ENCODE measurements at regions not wholly inside any gene's neighbourhood (a gene's known extent, or its start where the extent isn't known, plus 50 kb on each side); places are given as distances from the start of the nearest gene placed in this dataset.

- H4K20me1 ChIP-seq (ENCODE audit: insufficient read depth) = no peaks in the 10 kb centered on the region
- H3K9ac ChIP-seq (ENCODE audit: low read length) = no peak overlapping the region
- no peak overlapping the region for H3K27ac ChIP-seq (ENCODE audit: low read length)
- no peaks in the 10 kb centered on the region for H3K79me2 ChIP-seq (replicated peaks; ENCODE audit: insufficient read depth, low read length)
- H3K4me3 ChIP-seq (ENCODE audit: low read length) = no peak overlapping the region
- no peak overlapping the region for H2AFZ ChIP-seq (ENCODE audit: low read depth, low read length)
- H3K36me3 ChIP-seq (ENCODE audit: insufficient read depth, low read length) = no peaks in the 10 kb centered on the region
- no peak overlapping the region for H3K4me2 ChIP-seq (ENCODE audit: low read length)
- no peaks in the 10 kb centered on the region for H3K9me2 ChIP-seq (ENCODE audit: insufficient read depth, low read length)
- no peaks in the 10 kb centered on the region for H3F3A ChIP-seq (ENCODE audit: insufficient read depth, low read length, poor library complexity, severe bottlenecking)
- no peak for TF ChIP-seq TAF1 (IDR thresholded peaks at IDR 0.05; ENCODE audit: low read depth)
- no peak for TF ChIP-seq POLR2AphosphoS5 (IDR thresholded peaks at IDR 0.05)
- no peak for TF ChIP-seq SMC3 (conservative IDR thresholded peaks at IDR 0.05; ENCODE audit: poor library complexity)
- no peak for TF ChIP-seq EZH2 (IDR thresholded peaks at IDR 0.05; ENCODE audit: borderline replicate concordance, insufficient read depth, low read length, poor library complexity, severe bottlenecking)
- TF ChIP-seq, protein P1, sequence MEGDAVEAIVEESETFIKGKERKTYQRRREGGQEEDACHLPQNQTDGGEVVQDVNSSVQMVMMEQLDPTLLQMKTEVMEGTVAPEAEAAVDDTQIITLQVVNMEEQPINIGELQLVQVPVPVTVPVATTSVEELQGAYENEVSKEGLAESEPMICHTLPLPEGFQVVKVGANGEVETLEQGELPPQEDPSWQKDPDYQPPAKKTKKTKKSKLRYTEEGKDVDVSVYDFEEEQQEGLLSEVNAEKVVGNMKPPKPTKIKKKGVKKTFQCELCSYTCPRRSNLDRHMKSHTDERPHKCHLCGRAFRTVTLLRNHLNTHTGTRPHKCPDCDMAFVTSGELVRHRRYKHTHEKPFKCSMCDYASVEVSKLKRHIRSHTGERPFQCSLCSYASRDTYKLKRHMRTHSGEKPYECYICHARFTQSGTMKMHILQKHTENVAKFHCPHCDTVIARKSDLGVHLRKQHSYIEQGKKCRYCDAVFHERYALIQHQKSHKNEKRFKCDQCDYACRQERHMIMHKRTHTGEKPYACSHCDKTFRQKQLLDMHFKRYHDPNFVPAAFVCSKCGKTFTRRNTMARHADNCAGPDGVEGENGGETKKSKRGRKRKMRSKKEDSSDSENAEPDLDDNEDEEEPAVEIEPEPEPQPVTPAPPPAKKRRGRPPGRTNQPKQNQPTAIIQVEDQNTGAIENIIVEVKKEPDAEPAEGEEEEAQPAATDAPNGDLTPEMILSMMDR (IDR thresholded peaks at IDR 0.05; ENCODE audit: poor library complexity, severe bottlenecking) = no peak
- TF ChIP-seq RAD21 (conservative IDR thresholded peaks at IDR 0.05) = no peak
- TF ChIP-seq, protein P2, sequence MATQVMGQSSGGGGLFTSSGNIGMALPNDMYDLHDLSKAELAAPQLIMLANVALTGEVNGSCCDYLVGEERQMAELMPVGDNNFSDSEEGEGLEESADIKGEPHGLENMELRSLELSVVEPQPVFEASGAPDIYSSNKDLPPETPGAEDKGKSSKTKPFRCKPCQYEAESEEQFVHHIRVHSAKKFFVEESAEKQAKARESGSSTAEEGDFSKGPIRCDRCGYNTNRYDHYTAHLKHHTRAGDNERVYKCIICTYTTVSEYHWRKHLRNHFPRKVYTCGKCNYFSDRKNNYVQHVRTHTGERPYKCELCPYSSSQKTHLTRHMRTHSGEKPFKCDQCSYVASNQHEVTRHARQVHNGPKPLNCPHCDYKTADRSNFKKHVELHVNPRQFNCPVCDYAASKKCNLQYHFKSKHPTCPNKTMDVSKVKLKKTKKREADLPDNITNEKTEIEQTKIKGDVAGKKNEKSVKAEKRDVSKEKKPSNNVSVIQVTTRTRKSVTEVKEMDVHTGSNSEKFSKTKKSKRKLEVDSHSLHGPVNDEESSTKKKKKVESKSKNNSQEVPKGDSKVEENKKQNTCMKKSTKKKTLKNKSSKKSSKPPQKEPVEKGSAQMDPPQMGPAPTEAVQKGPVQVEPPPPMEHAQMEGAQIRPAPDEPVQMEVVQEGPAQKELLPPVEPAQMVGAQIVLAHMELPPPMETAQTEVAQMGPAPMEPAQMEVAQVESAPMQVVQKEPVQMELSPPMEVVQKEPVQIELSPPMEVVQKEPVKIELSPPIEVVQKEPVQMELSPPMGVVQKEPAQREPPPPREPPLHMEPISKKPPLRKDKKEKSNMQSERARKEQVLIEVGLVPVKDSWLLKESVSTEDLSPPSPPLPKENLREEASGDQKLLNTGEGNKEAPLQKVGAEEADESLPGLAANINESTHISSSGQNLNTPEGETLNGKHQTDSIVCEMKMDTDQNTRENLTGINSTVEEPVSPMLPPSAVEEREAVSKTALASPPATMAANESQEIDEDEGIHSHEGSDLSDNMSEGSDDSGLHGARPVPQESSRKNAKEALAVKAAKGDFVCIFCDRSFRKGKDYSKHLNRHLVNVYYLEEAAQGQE (IDR thresholded peaks at IDR 0.05; ENCODE audit: borderline replicate concordance) = no peak
- TF ChIP-seq EP300 (conservative IDR thresholded peaks at IDR 0.05; ENCODE audit: poor library complexity, severe bottlenecking) = no peak
- no peak for TF ChIP-seq MXI1 (conservative IDR thresholded peaks at IDR 0.05; ENCODE audit: poor library complexity, severe bottlenecking)
- H3K9me3 ChIP-seq (ENCODE audit: low read length) = no peaks in the 10 kb centered on the region
- peaks cover 67% of the 10 kb centered on the region for H3K27me3 ChIP-seq (ENCODE audit: insufficient read depth, low read depth, low read length)
These were observed 160.0 kb upstream of the SMIM23 start for GRCh38 chr5:171625646-171626045.

DNA sequence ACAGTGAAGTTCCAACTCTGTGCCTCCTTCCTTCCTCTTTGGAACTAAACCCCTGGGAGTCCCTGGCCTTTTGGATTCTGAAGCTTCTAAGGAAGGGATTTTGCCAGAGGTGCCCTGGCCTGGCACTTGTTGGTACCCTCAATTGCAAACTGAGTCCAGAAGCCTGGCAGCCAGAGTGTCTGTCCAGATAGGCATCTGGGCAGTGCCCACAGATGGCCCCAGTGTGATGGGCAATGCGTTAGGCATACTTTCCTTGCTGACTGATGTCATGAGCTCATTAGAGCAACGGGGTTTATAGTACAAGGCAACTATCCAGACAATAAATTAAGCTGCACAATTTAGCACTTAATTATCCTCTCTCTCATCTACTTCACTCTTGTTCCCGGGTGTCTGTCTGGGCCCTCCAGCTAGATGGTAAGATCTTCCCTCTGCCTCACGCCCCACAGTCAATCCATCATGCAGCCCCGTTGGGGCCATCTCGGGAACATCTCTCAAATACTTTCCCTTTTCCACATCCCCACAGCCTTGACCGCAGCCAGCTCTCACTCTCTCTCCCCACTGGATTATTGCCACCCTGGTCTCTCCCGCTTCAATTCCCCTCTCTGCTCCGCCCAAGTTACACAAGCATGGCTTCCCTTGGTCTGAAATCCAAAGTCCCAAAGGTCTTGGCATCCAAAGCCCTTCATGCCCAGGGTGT lies 157.5 kb upstream of the SMIM23 start:
- no peaks in the 10 kb centered on the region for H3K9me3 ChIP-seq (ENCODE audit: low read length)
- TF ChIP-seq EP300 (conservative IDR thresholded peaks at IDR 0.05; ENCODE audit: poor library complexity, severe bottlenecking) (no peak), SMC3 (conservative IDR thresholded peaks at IDR 0.05; ENCODE audit: poor library complexity) (no peak)
- H2AFZ ChIP-seq (ENCODE audit: low read depth, low read length) = no peak overlapping the region
- no peak overlapping the region for H3K4me2 ChIP-seq (ENCODE audit: low read length)
- no peak overlapping the region for H3K4me3 ChIP-seq (ENCODE audit: low read length)
- no peaks in the 10 kb centered on the region for H3K9me2 ChIP-seq (ENCODE audit: insufficient read depth, low read length)
- H3F3A ChIP-seq (ENCODE audit: insufficient read depth, low read length, poor library complexity, severe bottlenecking) = no peaks in the 10 kb centered on the region
- H3K27me3 ChIP-seq (ENCODE audit: insufficient read depth, low read depth, low read length) = peaks cover 63% of the 10 kb centered on the region
- no peaks in the 10 kb centered on the region for H3K79me2 ChIP-seq (replicated peaks; ENCODE audit: insufficient read depth, low read length)
- H3K36me3 ChIP-seq (ENCODE audit: insufficient read depth, low read length) = no peaks in the 10 kb centered on the region
- no peaks in the 10 kb centered on the region for H4K20me1 ChIP-seq (ENCODE audit: insufficient read depth)
- H3K9ac ChIP-seq (ENCODE audit: low read length) = no peak overlapping the region
- no peak overlapping the region for H3K27ac ChIP-seq (ENCODE audit: low read length)

All from neural cell (in vitro differentiated cells).